ENCODE measurements at regions not wholly inside any gene's neighbourhood (a gene's known extent, or its start where the extent isn't known, plus 50 kb on each side); places are given as distances from the start of the nearest gene placed in this dataset.

DNA sequence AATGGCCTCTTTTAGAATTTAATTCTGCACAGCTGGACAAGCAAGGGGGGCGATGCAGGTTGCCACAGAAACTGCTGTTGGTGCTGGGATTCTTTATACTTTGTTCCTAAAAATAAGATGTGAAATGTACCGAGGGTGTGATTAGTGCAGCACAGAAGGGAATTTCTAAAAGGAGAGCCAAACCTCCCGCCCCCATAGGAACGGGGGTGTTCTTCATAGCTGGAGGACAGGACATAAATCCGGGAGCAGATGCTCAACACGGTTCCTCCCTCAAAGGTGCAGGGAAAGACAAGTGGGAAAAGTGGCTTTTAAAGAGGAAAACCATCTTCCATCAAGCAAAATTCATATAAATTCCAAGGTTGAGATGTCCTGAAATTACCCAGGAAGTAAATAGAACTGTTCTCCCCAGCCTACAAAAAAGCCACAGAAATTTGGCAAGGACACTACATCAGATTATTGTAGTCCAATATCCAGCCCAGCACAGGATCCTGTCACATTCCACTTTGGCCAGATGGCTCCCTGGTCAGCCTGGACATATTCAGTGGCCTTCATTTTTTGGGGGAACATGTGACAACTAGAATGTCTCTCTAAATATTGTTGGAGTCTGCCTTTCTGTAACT is 51.4 kb upstream of the TMX1 start:
- H3K27me3 ChIP-seq (replicated peaks in 1 of 4; ENCODE audit: control extremely low read depth in 1 of 4, control insufficient read depth in 3 of 4, insufficient read depth in 4 of 4, low read length in 3 of 4): no peaks in the 10 kb centered on the region
- Mint-ChIP-seq H3K27ac (no peak overlapping the region), H3K27me3 (no peaks in the 10 kb centered on the region), H3K4me3 (no peak overlapping the region), H3K9me3 (ENCODE audit: insufficient read depth) (no peaks in the 10 kb centered on the region), H3K4me1 (peaks cover 6% of the 10 kb centered on the region)
- WGBS (ENCODE audit: insufficient coverage): 94% methylated on average over 3 of the region's 6 CpGs
- no peaks in the 10 kb centered on the region for H4K20me1 ChIP-seq (ENCODE audit: control insufficient read depth, insufficient read depth, low read length, poor library complexity, severe bottlenecking)
- CTCF ChIA-PET: no interaction called here
- H3K79me2 ChIP-seq (ENCODE audit: control insufficient read depth, insufficient read depth, low read length): no peaks in the 10 kb centered on the region
- H3K9me3 ChIP-seq (ENCODE audit: control extremely low read depth in 1 of 3, control insufficient read depth in 2 of 3, insufficient read depth in 1 of 3, low read length in 2 of 3): no peaks in the 10 kb centered on the region
- H3K9ac ChIP-seq (ENCODE audit: low read length): no peak overlapping the region
- intact Hi-C loops (cut with micrococcal nuclease): no loop called here
- H2AFZ ChIP-seq (ENCODE audit: insufficient read depth, low read depth, low read length, poor library complexity, severe bottlenecking): no peak overlapping the region
- POLR2A ChIA-PET: no interaction called here
- no peak overlapping the region for H3K4me2 ChIP-seq (replicated peaks; ENCODE audit: low read depth, low read length, poor library complexity, severe bottlenecking)
- no peak for TF ChIP-seq EZH2 (IDR thresholded peaks at IDR 0.05; ENCODE audit: borderline replicate concordance, insufficient read depth, low read depth, low read length, poor library complexity, severe bottlenecking)
- no peak for TF ChIP-seq CTCF (IDR thresholded peaks at IDR 0.05)
- H3K4me1 ChIP-seq (ENCODE audit: control insufficient read depth in 2 of 2, insufficient read depth in 2 of 2, low read length in 2 of 2): no peaks in the 10 kb centered on the region
- DNase-seq (no peak), ATAC-seq (ENCODE audit: low read depth) (no peak)
- H3K4me3 ChIP-seq (ENCODE audit: control extremely low read depth in 1 of 5, extremely low read depth in 1 of 5, insufficient read depth in 1 of 5, low read depth in 2 of 5, low read length in 4 of 5): no peak overlapping the region
- no peak overlapping the region for H3K27ac ChIP-seq (ENCODE audit: low read length in 2 of 2)
- no peaks in the 10 kb centered on the region for H3K36me3 ChIP-seq (replicated peaks in 1 of 2; ENCODE audit: control extremely low read depth in 1 of 2, control insufficient read depth in 1 of 2, extremely low read depth in 1 of 2, insufficient read depth in 2 of 2, low read length in 1 of 2)

- intact Hi-C loops (cut with micrococcal nuclease): no loop called here
- Mint-ChIP-seq H3K27ac (no peak overlapping the region), H3K4me3 (no peak overlapping the region), H3K9me3 (ENCODE audit: insufficient read depth) (no peaks in the 10 kb centered on the region), H3K4me1 (peaks cover 6% of the 10 kb centered on the region), H3K27me3 (no peaks in the 10 kb centered on the region)
- no peak for TF ChIP-seq EZH2 (IDR thresholded peaks at IDR 0.05; ENCODE audit: borderline replicate concordance, insufficient read depth, low read depth, low read length, poor library complexity, severe bottlenecking)
- TF ChIP-seq CTCF (IDR thresholded peaks at IDR 0.05): no peak
- POLR2A ChIA-PET: no interaction called here
- CTCF ChIA-PET: no interaction called here
- Histone ChIP-seq H3K9me3 (ENCODE audit: control extremely low read depth in 1 of 3, control insufficient read depth in 2 of 3, insufficient read depth in 1 of 3, low read length in 2 of 3) (no peaks in the 10 kb centered on the region), H3K4me1 (ENCODE audit: control insufficient read depth in 2 of 2, insufficient read depth in 2 of 2, low read length in 2 of 2) (no peaks in the 10 kb centered on the region), H2AFZ (ENCODE audit: insufficient read depth, low read depth, low read length, poor library complexity, severe bottlenecking) (no peak overlapping the region), H3K4me3 (ENCODE audit: control extremely low read depth in 1 of 5, extremely low read depth in 1 of 5, insufficient read depth in 1 of 5, low read depth in 2 of 5, low read length in 4 of 5) (no peak overlapping the region), H3K27me3 (replicated peaks in 1 of 4; ENCODE audit: control extremely low read depth in 1 of 4, control insufficient read depth in 3 of 4, insufficient read depth in 4 of 4, low read length in 3 of 4) (no peaks in the 10 kb centered on the region), H4K20me1 (ENCODE audit: control insufficient read depth, insufficient read depth, low read length, poor library complexity, severe bottlenecking) (no peaks in the 10 kb centered on the region), H3K4me2 (replicated peaks; ENCODE audit: low read depth, low read length, poor library complexity, severe bottlenecking) (no peak overlapping the region), H3K36me3 (replicated peaks in 1 of 2; ENCODE audit: control extremely low read depth in 1 of 2, control insufficient read depth in 1 of 2, extremely low read depth in 1 of 2, insufficient read depth in 2 of 2, low read length in 1 of 2) (no peaks in the 10 kb centered on the region), H3K27ac (ENCODE audit: low read length in 2 of 2) (no peak overlapping the region), H3K79me2 (ENCODE audit: control insufficient read depth, insufficient read depth, low read length) (no peaks in the 10 kb centered on the region), H3K9ac (ENCODE audit: low read length) (no peak overlapping the region)
- DNase-seq (no peak), ATAC-seq (ENCODE audit: low read depth) (no peak)
- WGBS (ENCODE audit: insufficient coverage): 100% methylated on average over 1 of the region's 4 CpGs
Measured at GRCh38 chr14:51189600-51190376, 50.3 kb upstream of the TMX1 start.
